Breast epithelium (tissue), 4 donors: ENCODE measurements at regions not wholly inside any gene's neighbourhood (a gene's known extent, or its start where the extent isn't known, plus 50 kb on each side); places are given as distances from the start of the nearest gene placed in this dataset.

ENCODE experiments used
- DNase-seq, 2 donors: peaks; one replicate each; pipeline ENCODE4 v3.0.0-alpha.2; 2019; ENCODE audit warnings: low spot score in 2 of 2
- H3K27ac ChIP-seq, 2 donors: fragments of 200-600 bp; sonication (generic) in 1 of 2; one replicate each; pipeline ENCODE4 v1.5.1; 2016 to 2019; ENCODE audit warnings: mild to moderate bottlenecking in 1 of 2
- H3K27me3 ChIP-seq, 2 donors: fragments of 200-600 bp; sonication (generic) in 1 of 2; one replicate each; pipeline versions ENCODE4 v1.5.1 to v1.6.0; 2017 to 2019; ENCODE audit warnings: control low read depth in 1 of 2, mild to moderate bottlenecking in 1 of 2
- H3K36me3 ChIP-seq: fragments of 200-600 bp; one replicate; pipeline ENCODE4 v1.5.1; 2019
- H3K4me1 ChIP-seq, 2 donors: fragments of 200-600 bp; sonication (generic); one replicate each; pipeline ENCODE4 v1.5.1; 2016 to 2019; ENCODE audit warnings: control low read depth in 1 of 2
- H3K4me3 ChIP-seq, 3 donors: fragments of 200-600 bp; sonication (generic); 1 replicate in 2 of 3; 2 replicates in 1 of 3; pipeline ENCODE4 v1.5.1; 2016 to 2019; ENCODE audit warnings: mild to moderate bottlenecking in 3 of 3, moderate library complexity in 2 of 3
- H3K9me3 ChIP-seq, 2 donors: fragments of 200-600 bp; sonication (generic) in 1 of 2; one replicate each; pipeline ENCODE4 v1.5.1; 2016 to 2019; ENCODE audit warnings: control low read depth in 1 of 2
- CTCF ChIP-seq, 3 donors: fragments of 450-650 bp; IDR thresholded peaks; one replicate each; pipeline ENCODE4 v1.5.1; 2016 to 2017; ENCODE audit warnings: antibody characterized with exemption in 3 of 3, mild to moderate bottlenecking in 3 of 3, moderate library complexity in 3 of 3
- POLR2A ChIP-seq: fragments of 450-650 bp; IDR thresholded peaks from one replicate; pipeline ENCODE4 v1.6.1; 2016; ENCODE audit warnings: antibody characterized with exemption, mild to moderate bottlenecking, moderate library complexity
- POLR2AphosphoS5 ChIP-seq, 3 donors: sonication (generic); formaldehyde crosslinking; IDR thresholded peaks; one replicate each; pipeline ENCODE4 v1.6.1; 2017; ENCODE audit warnings: antibody characterized with exemption in 3 of 3
- intact Hi-C: fragments of 100-400 bp; cut with DNase I; formaldehyde crosslinking; loops from one replicate; pipeline ENCODE4 v1.15.1; 2023; ENCODE audit warnings: low total_unique reads

- TF ChIP-seq POLR2AphosphoS5 (IDR thresholded peaks at IDR 0.05) (no peak), POLR2A (no peak), CTCF (IDR thresholded peaks at IDR 0.05) (no peak)
- no peaks in the 10 kb centered on the region for H3K9me3 ChIP-seq
- no peaks in the 10 kb centered on the region for H3K36me3 ChIP-seq
- H3K4me1 ChIP-seq = no peaks in the 10 kb centered on the region
- no peaks in the 10 kb centered on the region for H3K27me3 ChIP-seq
- no peak overlapping the region for H3K4me3 ChIP-seq
- H3K27ac ChIP-seq = no peak overlapping the region
- DNase-seq = no peak
- intact Hi-C loops = no loop called here
Measured at GRCh38 chr3:152091725-152092124, 177.0 kb upstream of the MBNL1 start.

GRCh38 chr3:152093901-152094300, 174.8 kb upstream of the MBNL1 start:
- H3K36me3 ChIP-seq = no peaks in the 10 kb centered on the region

GRCh38 chr3:152094406-152094805, 174.3 kb upstream of the MBNL1 start:
- no peak overlapping the region for H3K27ac ChIP-seq
- no peak for DNase-seq

More at GRCh38 chr3:152093901-152094300, 174.8 kb upstream of the MBNL1 start:
- Histone ChIP-seq H3K4me1 (no peaks in the 10 kb centered on the region), H3K27ac (no peak overlapping the region), H3K9me3 (no peaks in the 10 kb centered on the region), H3K27me3 (no peaks in the 10 kb centered on the region), H3K4me3 (no peak overlapping the region)
- TF ChIP-seq POLR2A (no peak), CTCF (IDR thresholded peaks at IDR 0.05) (no peak), POLR2AphosphoS5 (IDR thresholded peaks at IDR 0.05) (no peak)
- intact Hi-C loops = no loop called here
- no peak for DNase-seq

GRCh38 chr3:152095472-152095871, 173.3 kb upstream of the MBNL1 start:
- Histone ChIP-seq H3K36me3 (no peaks in the 10 kb centered on the region), H3K4me3 (no peak overlapping the region), H3K4me1 (no peaks in the 10 kb centered on the region), H3K9me3 (no peaks in the 10 kb centered on the region), H3K27me3 (no peaks in the 10 kb centered on the region), H3K27ac (no peak overlapping the region)
- intact Hi-C loops = no loop called here
- DNase-seq = no peak
- TF ChIP-seq POLR2A (no peak), CTCF (IDR thresholded peaks at IDR 0.05) (no peak), POLR2AphosphoS5 (IDR thresholded peaks at IDR 0.05) (no peak)

More at GRCh38 chr3:152094406-152094805, 174.3 kb upstream of the MBNL1 start:
- H3K4me3 ChIP-seq = no peak overlapping the region
- H3K4me1 ChIP-seq = no peaks in the 10 kb centered on the region
- no peaks in the 10 kb centered on the region for H3K27me3 ChIP-seq
- TF ChIP-seq POLR2AphosphoS5 (IDR thresholded peaks at IDR 0.05) = no peak
- H3K9me3 ChIP-seq = no peaks in the 10 kb centered on the region
- H3K36me3 ChIP-seq = no peaks in the 10 kb centered on the region
- intact Hi-C loops = no loop called here

GRCh38 chr3:152096280-152096906, 172.3 kb upstream of the MBNL1 start:
- no peak for DNase-seq
- no peaks in the 10 kb centered on the region for H3K9me3 ChIP-seq
- H3K36me3 ChIP-seq = no peaks in the 10 kb centered on the region
- H3K27me3 ChIP-seq = no peaks in the 10 kb centered on the region
- H3K4me3 ChIP-seq = no peak overlapping the region
- H3K4me1 ChIP-seq = no peaks in the 10 kb centered on the region
- no peak overlapping the region for H3K27ac ChIP-seq
- TF ChIP-seq POLR2A (no peak), CTCF (IDR thresholded peaks at IDR 0.05) (no peak), POLR2AphosphoS5 (IDR thresholded peaks at IDR 0.05) (no peak)
- intact Hi-C loops = no loop called here
